ENCODE measurements at regions not wholly inside any gene's neighbourhood (a gene's known extent, or its start where the extent isn't known, plus 50 kb on each side); places are given as distances from the start of the nearest gene placed in this dataset.

DNA sequence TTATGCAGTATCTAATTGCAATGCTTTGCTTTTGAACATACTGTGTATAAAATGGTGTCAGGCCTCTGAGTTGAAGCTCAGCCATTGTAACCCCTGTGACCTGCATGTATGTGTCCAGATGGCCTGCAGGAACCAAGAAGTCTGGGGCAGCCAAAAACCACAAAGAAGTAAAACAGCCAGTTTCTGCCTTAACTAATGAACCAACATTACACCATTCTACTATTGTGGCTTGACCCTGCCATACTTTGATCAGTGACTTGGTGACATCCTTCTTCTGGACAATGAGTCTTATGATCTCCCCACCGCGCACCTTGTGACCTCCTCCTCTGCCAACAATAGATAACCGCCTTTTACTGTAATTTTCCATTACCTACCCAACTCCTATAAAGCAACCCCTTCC, 131.6 kb downstream of the CBLL2 start:
- DNase-seq (ENCODE audit: low read depth in 1 of 2, low spot score in 1 of 2), result no peak
- in situ Hi-C loops (cut with HindIII; ENCODE audit: low pct_unique_long_range_greater_than_20kb, low sequenced_read_pairs), result no loop called here
- TF ChIP-seq JUND (IDR thresholded peaks at IDR 0.05; ENCODE audit: low read depth), result no peak

DNA sequence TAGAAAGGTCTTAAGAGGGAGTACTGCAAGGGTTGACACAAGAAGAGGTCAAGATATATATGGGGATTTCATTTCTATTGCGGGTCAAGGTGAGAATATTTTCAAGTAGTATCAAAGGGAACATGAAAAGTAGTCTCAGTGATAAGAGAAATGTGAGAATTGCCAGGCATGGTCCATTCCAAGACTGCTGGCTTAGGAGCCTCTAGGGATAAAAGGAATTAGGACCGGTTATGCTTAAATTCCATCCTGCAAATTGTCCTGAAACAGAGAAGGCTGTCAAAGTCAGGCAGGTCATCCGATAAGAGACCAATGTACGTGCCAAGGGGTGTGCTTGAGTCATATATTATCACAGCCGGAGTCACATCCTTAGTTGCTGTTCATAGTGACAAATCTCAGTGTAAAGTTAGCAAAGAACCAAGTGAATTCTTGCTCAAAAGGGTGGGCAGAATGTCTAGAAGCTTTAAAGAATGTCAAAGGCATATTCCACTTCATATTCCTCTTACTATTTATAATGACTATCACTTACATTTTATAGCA, 133.6 kb downstream of the CBLL2 start:
- no peak for TF ChIP-seq JUND (IDR thresholded peaks at IDR 0.05; ENCODE audit: low read depth)
- in situ Hi-C loops (cut with HindIII; ENCODE audit: low pct_unique_long_range_greater_than_20kb, low sequenced_read_pairs), result no loop called here
- DNase-seq (ENCODE audit: low read depth in 1 of 2, low spot score in 1 of 2), result no peak

DNA sequence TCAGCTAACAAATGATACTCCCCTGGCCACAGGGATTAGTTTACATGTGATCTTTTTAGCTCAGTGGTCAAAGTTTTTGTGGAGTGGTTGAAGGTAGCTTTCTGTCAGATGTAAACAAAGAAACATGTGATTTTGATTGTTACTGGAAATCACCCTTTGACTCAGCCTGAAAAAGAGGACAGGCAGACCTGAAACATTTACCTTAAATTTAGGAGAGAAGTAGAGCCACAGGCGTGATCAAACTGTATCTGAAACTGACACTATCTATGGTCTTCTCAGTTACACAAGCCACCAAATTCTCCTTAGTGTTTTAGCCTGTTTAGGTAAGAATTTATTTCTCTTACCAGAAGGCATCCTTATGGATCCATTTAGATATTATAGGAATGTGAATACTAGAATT, 136.7 kb downstream of the CBLL2 start:
- TF ChIP-seq JUND (IDR thresholded peaks at IDR 0.05; ENCODE audit: low read depth), result no peak
- no peak for DNase-seq (ENCODE audit: low read depth in 1 of 2, low spot score in 1 of 2)
- in situ Hi-C loops (cut with HindIII; ENCODE audit: low pct_unique_long_range_greater_than_20kb, low sequenced_read_pairs), result no loop called here

DNA sequence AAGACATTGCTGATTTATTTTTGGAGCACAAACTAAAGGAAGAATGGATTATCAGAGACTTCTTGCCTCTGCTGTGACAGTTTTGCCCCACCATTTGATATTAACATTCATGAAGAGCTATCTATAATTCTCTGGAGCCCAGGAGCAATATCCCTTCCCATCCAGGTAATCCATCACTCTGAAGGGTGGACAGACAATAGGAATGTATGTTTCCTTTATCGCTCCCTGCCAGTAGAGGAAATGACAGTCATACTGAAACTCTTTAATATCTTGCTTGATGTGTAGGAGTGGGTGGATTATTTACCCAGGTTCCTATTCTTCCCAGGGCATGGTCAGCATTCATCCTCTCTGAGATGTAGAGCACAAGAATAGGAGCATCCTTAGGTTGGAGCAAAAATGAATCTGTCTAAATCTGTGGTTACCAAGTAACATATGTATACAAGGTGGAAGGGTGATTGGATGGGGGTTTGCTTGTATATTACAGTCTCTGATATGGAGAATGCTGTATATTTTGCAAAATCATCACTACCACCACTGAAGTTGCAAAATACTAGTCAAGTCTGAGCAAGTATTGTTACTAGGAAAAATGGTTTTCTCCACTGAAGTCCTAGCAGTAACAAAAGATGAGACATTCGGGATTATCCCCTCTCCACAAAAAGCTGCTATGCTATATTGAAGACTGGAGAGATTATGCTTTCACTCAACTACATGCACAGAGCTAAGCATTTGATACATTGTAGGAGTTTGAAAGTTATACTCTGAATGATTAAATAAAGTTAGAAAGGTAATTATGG, 151.6 kb downstream of the CBLL2 start:
- TF ChIP-seq JUND (IDR thresholded peaks at IDR 0.05; ENCODE audit: low read depth), result no peak
- in situ Hi-C loops (cut with HindIII; ENCODE audit: low pct_unique_long_range_greater_than_20kb, low sequenced_read_pairs), result no loop called here
- DNase-seq (ENCODE audit: low read depth in 1 of 2, low spot score in 1 of 2), result no peak

DNA sequence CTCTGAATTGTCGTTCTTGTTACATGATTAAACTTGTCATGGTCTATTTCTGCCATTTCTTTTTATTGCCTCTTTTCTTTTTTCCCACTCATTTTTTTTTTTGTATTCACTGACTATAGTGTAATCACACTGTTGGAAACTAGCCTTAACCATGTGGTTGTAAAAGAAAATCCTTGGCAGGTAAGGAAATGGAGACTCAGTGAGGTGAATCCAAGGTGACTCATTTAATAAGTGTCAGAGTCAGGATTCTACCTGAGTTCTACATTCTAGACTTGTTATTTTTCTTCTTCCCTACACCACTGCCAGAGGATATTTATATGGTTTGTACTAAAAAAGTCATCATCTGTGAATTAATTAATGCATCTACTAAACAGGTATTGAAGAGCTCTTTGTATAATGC, 152.2 kb downstream of the CBLL2 start:
- in situ Hi-C loops (cut with HindIII; ENCODE audit: low pct_unique_long_range_greater_than_20kb, low sequenced_read_pairs), result no loop called here
- no peak for TF ChIP-seq JUND (IDR thresholded peaks at IDR 0.05; ENCODE audit: low read depth)
- DNase-seq (ENCODE audit: low read depth in 1 of 2, low spot score in 1 of 2), result no peak

DNA sequence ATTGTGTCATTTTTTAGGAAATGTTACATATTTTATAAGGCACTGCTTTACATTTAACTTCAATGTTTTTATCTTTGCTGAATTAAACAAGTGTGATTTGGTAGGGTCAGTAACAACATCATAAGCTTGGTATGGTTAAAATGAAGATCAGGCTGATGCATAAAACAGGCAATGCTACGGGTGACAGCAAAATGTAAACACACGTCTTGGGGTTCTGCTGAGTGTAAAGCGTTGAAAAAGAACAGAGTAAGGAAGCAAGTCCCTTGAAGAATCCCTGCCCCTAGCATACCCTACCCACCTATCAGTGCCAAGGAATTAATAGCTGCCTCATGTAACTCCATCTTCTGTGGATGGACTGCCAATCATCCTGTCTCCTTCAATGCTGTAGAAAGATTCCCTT, 157.0 kb downstream of the CBLL2 start:
- in situ Hi-C loops (cut with HindIII; ENCODE audit: low pct_unique_long_range_greater_than_20kb, low sequenced_read_pairs), result no loop called here
- no peak for DNase-seq (ENCODE audit: low read depth in 1 of 2, low spot score in 1 of 2)
- TF ChIP-seq JUND (IDR thresholded peaks at IDR 0.05; ENCODE audit: low read depth), result no peak

DNA sequence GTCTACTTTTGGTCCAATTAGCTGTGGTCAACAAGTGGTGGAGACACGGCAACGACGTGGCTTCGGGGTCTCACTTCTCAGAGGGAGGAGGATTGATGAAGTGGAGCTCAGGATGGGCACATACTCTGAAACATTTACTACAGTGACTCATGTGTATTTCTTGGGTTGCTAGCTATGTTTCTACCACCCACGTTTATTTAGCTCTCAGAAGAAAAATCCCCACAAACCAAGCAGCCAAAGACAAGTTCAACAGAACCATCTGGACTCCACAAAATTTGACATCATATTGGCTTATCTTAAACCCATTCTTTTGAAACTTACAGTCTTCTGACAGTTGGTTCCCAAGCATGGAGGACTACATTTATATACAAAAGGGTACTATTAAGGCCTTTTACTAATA, 158.0 kb downstream of the CBLL2 start:
- TF ChIP-seq JUND (IDR thresholded peaks at IDR 0.05; ENCODE audit: low read depth), result no peak
- DNase-seq (ENCODE audit: low read depth in 1 of 2, low spot score in 1 of 2), result no peak
- in situ Hi-C loops (cut with HindIII; ENCODE audit: low pct_unique_long_range_greater_than_20kb, low sequenced_read_pairs), result no loop called here

DNA sequence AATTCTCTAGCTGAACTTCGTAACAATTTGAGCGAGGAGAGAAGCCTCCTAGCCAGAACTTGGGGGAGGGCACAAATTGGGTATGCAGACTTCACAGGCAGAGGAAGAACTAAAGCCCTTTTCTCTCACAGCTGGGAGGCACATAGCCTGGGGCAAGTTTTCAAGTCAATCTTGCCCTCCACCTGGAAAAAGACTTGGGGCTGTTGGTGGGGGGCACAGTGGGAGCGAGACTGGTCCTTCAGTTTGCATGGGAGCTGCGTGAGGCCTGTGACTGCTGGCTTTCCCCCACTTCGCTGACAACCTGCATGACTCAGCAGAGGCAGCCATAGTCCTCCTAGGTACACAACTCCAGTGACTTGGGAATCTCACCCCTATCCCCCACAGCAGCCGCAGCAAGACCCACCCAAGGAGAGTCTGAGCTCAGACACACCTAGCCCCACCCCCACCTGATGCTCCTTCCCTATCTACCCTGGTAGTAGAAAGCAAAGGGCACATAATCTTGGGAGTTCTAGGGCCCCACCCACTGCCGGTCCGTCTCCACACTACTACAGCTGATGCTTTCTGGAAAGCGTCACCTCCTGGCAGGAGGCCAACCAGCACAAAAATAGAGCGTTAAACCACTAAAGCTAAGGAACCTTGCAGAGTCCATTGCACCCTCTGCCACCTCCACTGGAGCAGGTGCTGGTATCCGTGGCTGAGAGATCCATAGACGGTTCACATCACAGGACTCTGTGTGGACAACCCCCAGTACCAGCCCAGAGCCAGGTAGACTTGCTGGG, 160.8 kb downstream of the CBLL2 start:
- no peak for TF ChIP-seq JUND (IDR thresholded peaks at IDR 0.05; ENCODE audit: low read depth)
- in situ Hi-C loops (cut with HindIII; ENCODE audit: low pct_unique_long_range_greater_than_20kb, low sequenced_read_pairs), result no loop called here
- no peak for DNase-seq (ENCODE audit: low read depth in 1 of 2, low spot score in 1 of 2)

DNA sequence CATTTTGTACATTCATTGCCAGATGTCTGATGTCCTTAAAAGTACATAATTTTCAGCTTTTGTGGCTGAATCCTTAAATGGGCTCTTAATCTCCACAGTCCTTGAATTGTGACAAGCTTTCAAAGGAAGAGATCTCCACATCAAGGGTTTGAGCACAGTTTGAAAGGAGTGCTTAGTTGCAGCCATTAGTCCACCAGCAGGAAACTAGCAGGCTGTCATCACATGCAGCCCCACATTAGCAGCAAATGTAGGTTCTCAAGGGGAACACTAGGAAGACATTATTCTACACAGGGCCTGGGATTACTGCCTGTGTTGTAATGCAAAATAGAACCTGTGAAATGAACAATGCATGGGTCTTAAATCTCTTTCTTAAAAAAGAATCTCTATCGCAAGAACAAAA, 173.2 kb downstream of the CBLL2 start:
- TF ChIP-seq JUND (IDR thresholded peaks at IDR 0.05; ENCODE audit: low read depth), result no peak
- no peak for DNase-seq (ENCODE audit: low read depth in 1 of 2, low spot score in 1 of 2)
- in situ Hi-C loops (cut with HindIII; ENCODE audit: low pct_unique_long_range_greater_than_20kb, low sequenced_read_pairs), result no loop called here

DNA sequence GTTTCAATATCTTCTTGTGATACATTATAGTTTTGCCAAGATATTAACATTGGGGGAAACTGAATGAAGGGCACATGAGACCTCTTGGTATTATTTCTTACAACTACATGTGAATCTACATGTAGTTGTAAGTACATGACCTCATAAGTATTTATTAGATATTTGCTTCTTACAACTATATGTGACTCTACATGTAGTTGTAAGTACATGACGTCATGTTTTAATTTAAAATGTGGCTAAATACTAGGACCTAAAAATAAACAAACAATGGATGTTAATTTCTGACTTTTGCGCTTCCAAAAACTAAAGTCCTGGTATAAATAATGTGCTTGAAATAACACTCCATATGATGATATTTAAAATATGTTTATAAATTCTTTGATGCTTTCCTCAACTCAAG, 190.2 kb downstream of the CBLL2 start:
- in situ Hi-C loops (cut with HindIII; ENCODE audit: low pct_unique_long_range_greater_than_20kb, low sequenced_read_pairs), result no loop called here
- DNase-seq (ENCODE audit: low read depth in 1 of 2, low spot score in 1 of 2), result no peak
- no peak for TF ChIP-seq JUND (IDR thresholded peaks at IDR 0.05; ENCODE audit: low read depth)

DNA sequence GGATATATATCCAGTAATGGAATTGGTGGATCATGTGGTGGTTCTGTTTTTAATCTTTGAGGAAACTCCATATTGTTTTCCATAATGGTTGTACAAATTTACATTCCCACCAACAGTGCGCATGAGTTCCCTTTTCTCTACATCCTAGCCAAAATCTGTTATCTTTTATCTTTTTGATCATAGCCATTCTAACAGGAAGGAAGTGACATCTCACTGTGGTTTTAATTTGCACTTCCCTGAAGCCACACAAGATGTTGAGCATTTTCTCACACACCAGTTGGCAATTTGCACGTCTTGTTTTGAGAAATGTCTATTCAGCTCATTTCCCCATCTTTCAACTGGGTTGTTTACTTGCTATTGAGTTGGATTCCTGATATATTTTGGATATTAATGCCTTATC, 194.9 kb downstream of the CBLL2 start:
- no peak for DNase-seq (ENCODE audit: low read depth in 1 of 2, low spot score in 1 of 2)
- no peak for TF ChIP-seq JUND (IDR thresholded peaks at IDR 0.05; ENCODE audit: low read depth)
- in situ Hi-C loops (cut with HindIII; ENCODE audit: low pct_unique_long_range_greater_than_20kb, low sequenced_read_pairs), result no loop called here

DNA sequence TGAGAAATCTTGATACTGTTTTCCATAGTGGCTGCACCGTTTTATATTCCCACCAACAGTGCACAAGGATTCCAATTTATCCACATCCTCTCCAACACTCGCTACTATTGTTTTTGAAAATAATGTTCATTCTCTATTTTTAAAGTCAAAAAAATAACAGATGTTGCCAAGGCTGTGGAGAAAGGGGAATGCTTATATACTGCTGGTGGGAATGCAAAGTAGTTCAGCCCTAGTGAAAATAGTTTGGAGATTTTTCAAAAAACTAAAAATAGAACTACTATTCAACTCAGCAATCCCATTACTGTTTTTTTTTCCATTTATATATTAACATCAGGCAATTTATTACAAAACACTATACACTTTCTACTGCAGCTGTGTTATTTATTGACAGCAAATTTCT, 208.7 kb downstream of the CBLL2 start:
- no peak for DNase-seq (ENCODE audit: low read depth in 1 of 2, low spot score in 1 of 2)
- in situ Hi-C loops (cut with HindIII; ENCODE audit: low pct_unique_long_range_greater_than_20kb, low sequenced_read_pairs), result no loop called here
- TF ChIP-seq JUND (IDR thresholded peaks at IDR 0.05; ENCODE audit: low read depth), result no peak

DNA sequence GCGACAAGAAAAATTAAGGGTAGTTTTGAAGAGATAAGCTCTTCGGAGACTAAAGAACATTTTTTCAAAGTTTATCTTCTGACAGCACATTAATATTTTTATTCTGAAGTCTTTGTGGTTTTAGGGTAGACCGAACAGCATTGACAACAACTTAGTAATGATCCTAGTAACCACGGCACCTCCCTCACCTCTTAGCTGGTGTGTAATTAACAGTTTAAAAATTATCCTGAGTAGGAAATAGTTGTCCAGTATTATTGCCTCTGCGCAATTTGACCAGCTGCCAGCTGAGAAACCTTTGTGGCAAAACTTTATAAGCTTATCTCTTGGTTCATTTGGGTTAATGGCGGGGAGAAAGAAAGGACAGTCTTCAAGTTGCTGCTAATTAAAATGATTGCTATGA, 213.6 kb downstream of the CBLL2 start:
- in situ Hi-C loops (cut with HindIII; ENCODE audit: low pct_unique_long_range_greater_than_20kb, low sequenced_read_pairs), result no loop called here
- no peak for TF ChIP-seq JUND (IDR thresholded peaks at IDR 0.05; ENCODE audit: low read depth)

More for the DNA sequence above, 213.6 kb downstream of the CBLL2 start:
- DNase-seq (ENCODE audit: low read depth in 1 of 2, low spot score in 1 of 2), result no peak
